IMR-90 (cell line): ENCODE measurements at regions not wholly inside any gene's neighbourhood (a gene's known extent, or its start where the extent isn't known, plus 50 kb on each side); places are given as distances from the start of the nearest gene placed in this dataset.

Experiments used
- ATAC-seq: fragments of 200-7000 bp; cut with Tn5 transposase; 2 replicates; pipeline ENCODE4 v1.9.1; 2020; ENCODE audit warnings: low read depth, mild to moderate bottlenecking, moderate library complexity
- BruUV-seq: library from RNA; stranded (reverse); fragments of 400-500 nt; replicated peaks from 2 replicates; lab custom pipeline; 2021; lab: Mats Ljungman, UMichigan
- CTCF ChIA-PET: fragments of 300-600 bp; formaldehyde crosslinking; extraction: SDS; loops from one replicate; lab custom pipeline; 2021; ENCODE audit warnings: antibody characterized with exemption; lab: Yijun Ruan, JAX
- POLR2A ChIA-PET: fragments of 300-600 bp; sonication (Branson Sonifier 250); formaldehyde crosslinking; loops from one replicate; lab custom pipeline; 2022; ENCODE audit warnings: antibody characterized with exemption; ENCODE audit not compliant: unreplicated experiment; lab: Charles Lee
- DNase-seq: peaks from one replicate; pipeline ENCODE4 v3.0.0; 2013
- H2AFZ ChIP-seq: replicated peaks from 2 replicates; pipeline ENCODE3; 2013; ENCODE audit warnings: low read length, mild to moderate bottlenecking; ENCODE audit not compliant: poor library complexity
- H2AK5ac ChIP-seq: 2 replicates; pipeline ENCODE4 v1.6.1; 2013; ENCODE audit warnings: low read depth, low read length, inconsistent platforms
- H2AK9ac ChIP-seq: replicated peaks from 2 replicates; pipeline ENCODE3; 2013; ENCODE audit warnings: mild to moderate bottlenecking, low read depth, low read length, moderate library complexity; ENCODE audit not compliant: poor library complexity
- H2BK120ac ChIP-seq: 2 replicates; pipeline ENCODE4 v1.6.1; 2013; ENCODE audit warnings: low read depth, low read length, inconsistent platforms
- H2BK15ac ChIP-seq: 3 replicates; pipeline ENCODE4 v1.6.1; 2013; ENCODE audit warnings: low read depth, low read length, inconsistent platforms
- H2BK20ac ChIP-seq: 2 replicates; pipeline ENCODE4 v1.6.1; 2013; ENCODE audit warnings: low read depth, mild to moderate bottlenecking, inconsistent platforms, low read length, moderate library complexity
- H2BK5ac ChIP-seq: 2 replicates; pipeline ENCODE4 v1.6.1; 2013; ENCODE audit warnings: mild to moderate bottlenecking, low read depth, low read length, inconsistent platforms; ENCODE audit not compliant: poor library complexity, severe bottlenecking
- H3K14ac ChIP-seq: replicated peaks from 2 replicates; pipeline ENCODE4 v1.6.1; 2013; ENCODE audit warnings: low read depth, low read length, inconsistent platforms
- H3K18ac ChIP-seq: 2 replicates; pipeline ENCODE4 v1.6.1; 2013; ENCODE audit warnings: low read depth, low read length, control low read depth
- H3K23ac ChIP-seq: 2 replicates; pipeline ENCODE4 v1.6.1; 2013; ENCODE audit warnings: low read depth, low read length, inconsistent platforms
- H3K27ac ChIP-seq: 2 replicates; pipeline ENCODE4 v1.5.1; 2013; ENCODE audit warnings: mild to moderate bottlenecking, control low read depth, low read length; ENCODE audit not compliant: insufficient read depth
- H3K27me3 ChIP-seq: 2 replicates; pipeline ENCODE4 v1.6.1; 2013; ENCODE audit warnings: low read length; ENCODE audit not compliant: control insufficient read depth, insufficient read depth
- H3K36me3 ChIP-seq: 2 replicates; pipeline ENCODE4 v1.6.1; 2013; ENCODE audit warnings: low read length, mixed read lengths; ENCODE audit not compliant: control insufficient read depth, insufficient read depth
- H3K4ac ChIP-seq: 2 replicates; pipeline ENCODE4 v1.6.1; 2013; ENCODE audit warnings: low read depth, low read length, inconsistent platforms
- H3K4me1 ChIP-seq: 2 replicates; pipeline ENCODE4 v1.6.1; 2013; ENCODE audit warnings: low read length, mixed read lengths; ENCODE audit not compliant: control insufficient read depth, insufficient read depth
- H3K4me2 ChIP-seq: 2 replicates; pipeline ENCODE4 v1.6.1; 2013; ENCODE audit warnings: low read depth, mild to moderate bottlenecking, control low read depth, low read length, moderate library complexity
- H3K4me3 ChIP-seq: 2 replicates; pipeline ENCODE4 v1.5.1; 2013; ENCODE audit warnings: low read depth, mild to moderate bottlenecking, control low read depth, low read length, moderate library complexity; ENCODE audit not compliant: insufficient read depth
- H3K56ac ChIP-seq: 2 replicates; pipeline ENCODE4 v1.6.1; 2013; ENCODE audit warnings: low read length, inconsistent platforms; ENCODE audit not compliant: insufficient read depth; ENCODE audit errors: extremely low read depth
- H3K79me1 ChIP-seq, 2 experiments: 2 replicates each; pipeline ENCODE4 v1.6.1; 2013; ENCODE audit warnings: low read length in 2 of 2, inconsistent platforms in 1 of 2, low read depth in 1 of 2
- H3K9ac ChIP-seq: 2 replicates; pipeline ENCODE4 v1.6.1; 2013; ENCODE audit warnings: low read depth, low read length, control low read depth
- H3K9me1 ChIP-seq: 2 replicates; pipeline ENCODE4 v1.6.1; 2013; ENCODE audit warnings: low read length, inconsistent platforms; ENCODE audit not compliant: insufficient read depth
- H3K9me3 ChIP-seq: 2 replicates; pipeline ENCODE4 v1.6.1; 2013; ENCODE audit warnings: low read length; ENCODE audit not compliant: control insufficient read depth, insufficient read depth
- H4K20me1 ChIP-seq: 2 replicates; pipeline ENCODE4 v1.6.1; 2013; ENCODE audit warnings: low read length, inconsistent platforms; ENCODE audit not compliant: insufficient read depth
- H4K5ac ChIP-seq: 2 replicates; pipeline ENCODE4 v1.6.1; 2013; ENCODE audit warnings: mild to moderate bottlenecking, low read depth, low read length, control low read depth
- H4K8ac ChIP-seq, 2 experiments: 2 replicates each; pipeline ENCODE4 v1.6.1; 2013; ENCODE audit warnings: low read depth in 2 of 2, low read length in 2 of 2, control low read depth in 1 of 2, inconsistent platforms in 1 of 2
- H4K91ac ChIP-seq: 2 replicates; pipeline ENCODE4 v1.6.1; 2013; ENCODE audit warnings: low read depth, low read length, inconsistent platforms; ENCODE audit not compliant: insufficient read depth
- BHLHE40 ChIP-seq: fragments of 150-350 bp; IDR thresholded peaks from 2 replicates; pipeline ENCODE4 v1.6.1; 2016; ENCODE audit warnings: mild to moderate bottlenecking, low read depth, low read length
- CEBPB ChIP-seq: IDR thresholded peaks from 2 replicates; pipeline ENCODE4 v1.6.1; 2012; ENCODE audit warnings: low read depth, low read length, improper control_type of control experiment
- CHD1 ChIP-seq: IDR thresholded peaks from 2 replicates; pipeline ENCODE4 v1.6.1; 2012; ENCODE audit warnings: low read depth, low read length, improper control_type of control experiment
- FOS ChIP-seq: fragments of 150-350 bp; IDR thresholded peaks from 2 replicates; pipeline ENCODE4 v1.6.1; 2016; ENCODE audit warnings: low read depth, low read length
- MAFK ChIP-seq: IDR thresholded peaks from 2 replicates; pipeline ENCODE4 v1.6.1; 2012; ENCODE audit warnings: low read depth, low read length, improper control_type of control experiment
- MAZ ChIP-seq: IDR thresholded peaks from 2 replicates; pipeline ENCODE4 v1.6.1; 2012; ENCODE audit warnings: low read depth, mild to moderate bottlenecking, low read length, improper control_type of control experiment, moderate library complexity, borderline replicate concordance
- MXI1 ChIP-seq: IDR thresholded peaks from 2 replicates; pipeline ENCODE4 v1.6.1; 2012; ENCODE audit warnings: low read depth, mild to moderate bottlenecking, low read length, moderate library complexity, borderline replicate concordance
- NFE2L2 ChIP-seq: fragments of 150-350 bp; IDR thresholded peaks from 2 replicates; pipeline ENCODE4 v1.6.1; 2016; ENCODE audit warnings: low read depth, mild to moderate bottlenecking, low read length
- POLR2A ChIP-seq: IDR thresholded peaks from 2 replicates; pipeline ENCODE4 v1.6.1; 2012; ENCODE audit warnings: mild to moderate bottlenecking, low read depth, low read length
- RAD21 ChIP-seq: IDR thresholded peaks from 2 replicates; pipeline ENCODE4 v1.6.1; 2012; ENCODE audit warnings: low read length, improper control_type of control experiment
- RCOR1 ChIP-seq: IDR thresholded peaks from 2 replicates; pipeline ENCODE4 v1.6.1; 2012; ENCODE audit warnings: mild to moderate bottlenecking, low read length, improper control_type of control experiment; ENCODE audit not compliant: insufficient replicate concordance
- RFX5 ChIP-seq: IDR thresholded peaks from 2 replicates; pipeline ENCODE4 v1.8.0; 2012; ENCODE audit warnings: low read depth, mild to moderate bottlenecking, low read length, moderate library complexity
- SMC3 ChIP-seq: fragments of 150-350 bp; IDR thresholded peaks from 2 replicates; pipeline ENCODE4 v1.6.1; 2016; ENCODE audit warnings: low read depth, mild to moderate bottlenecking, antibody characterized with exemption, low read length, moderate library complexity
- whole genome bisulfite sequencing, 2 experiments: methylation state at CpG; one replicate each; pipeline versions ENCODE4 v1.1.5 to v1.1.7; 2013; ENCODE audit warnings: missing lambda C conversion rate in 2 of 2; ENCODE audit not compliant: insufficient read length in 1 of 2; ENCODE audit errors: extremely low coverage in 2 of 2; 5-methylcytosine and 5-hydroxymethylcytosine counted together
- dilution Hi-C: fragments of 300-500 bp; cut with HindIII; formaldehyde crosslinking; loops from one replicate; pipeline ENCODE4 v1.14.3; 2018; ENCODE audit warnings: low sequenced_read_pairs; ENCODE audit not compliant: unreplicated experiment
- in situ Hi-C: fragments of 300-500 bp; cut with MboI; formaldehyde crosslinking; loops from 3 replicates; pipeline ENCODE4 v1.14.3; 2019; ENCODE audit warnings: low sequenced_read_pairs, inconsistent platforms, mixed read lengths
- intact Hi-C: fragments of 100-400 bp; cut with micrococcal nuclease; formaldehyde crosslinking; loops from 2 replicates; pipeline ENCODE4 v1.10.0; 2022
- TF ChIP-seq, protein P1 (sequence below): fragments of 150-350 bp; IDR thresholded peaks from 2 replicates; pipeline ENCODE4 v1.6.1; 2017; ENCODE audit warnings: mild to moderate bottlenecking, antibody characterized with exemption, low read length, low read depth
- TF ChIP-seq, protein P2 (sequence below): conservative IDR thresholded peaks from 2 replicates; pipeline ENCODE4 v1.5.1; 2012; ENCODE audit warnings: mild to moderate bottlenecking, low read depth, low read length, improper control_type of control experiment
- TF ChIP-seq, protein P3 (sequence below): fragments of 150-350 bp; IDR thresholded peaks from 2 replicates; pipeline ENCODE4 v1.6.1; 2016; ENCODE audit warnings: low read depth, mild to moderate bottlenecking, low read length, moderate library complexity, borderline replicate concordance

DNA sequence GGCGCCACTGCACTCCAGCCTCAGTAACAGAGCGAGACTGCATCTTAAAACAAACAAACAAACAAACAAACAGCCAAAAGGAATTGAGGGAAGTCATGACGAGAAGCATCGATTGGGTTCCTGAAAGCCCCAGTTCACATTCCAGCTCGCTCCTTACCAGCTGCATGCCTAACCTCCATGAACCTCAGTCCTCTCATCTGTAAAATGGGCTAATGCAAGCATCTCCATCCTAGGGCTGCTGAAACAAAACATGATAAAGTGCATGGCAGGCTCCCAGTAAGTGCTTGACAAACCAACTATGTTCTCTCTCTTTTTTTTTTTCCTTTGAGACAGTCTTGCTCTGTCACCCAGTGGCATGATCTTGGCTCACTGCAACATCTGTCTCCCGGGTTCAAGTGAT lies 79.7 kb upstream of the DISP3 start:
- Histone ChIP-seq H3K4ac (no peak overlapping the region), H2BK20ac (no peak overlapping the region), H4K91ac (no peak overlapping the region), H2BK15ac (no peak overlapping the region), H3K9me1 (no peaks in the 10 kb centered on the region), H3K56ac (no peak overlapping the region), H4K5ac (no peak overlapping the region), H3K23ac (no peak overlapping the region), H2AK9ac (no peak overlapping the region), H3K14ac (no peak overlapping the region), H3K27me3 (peaks cover 14% of the 10 kb centered on the region; the same call in 1 of the 2 replicates), H3K4me3 (no peak overlapping the region), H2BK5ac (no peak overlapping the region), H4K20me1 (no peaks in the 10 kb centered on the region), H3K9me3 (no peaks in the 10 kb centered on the region), H3K79me1 (no peaks in the 10 kb centered on the region), H3K18ac (no peak overlapping the region), H3K36me3 (no peaks in the 10 kb centered on the region), H2AK5ac (no peak overlapping the region), H3K9ac (no peak overlapping the region), H2BK120ac (no peak overlapping the region), H3K27ac (no peak overlapping the region), H4K8ac (no peak overlapping the region), H2AFZ (no peak overlapping the region), H3K4me2 (no peak overlapping the region), H3K4me1 (no peaks in the 10 kb centered on the region)
- intact Hi-C loops = no loop called here
- POLR2A ChIA-PET = no interaction called here
- no peak for ATAC-seq
- 59% methylated on average over 3 of the region's 6 CpGs; no CpG with 5 or more reads in 1 of the 2 experiments for WGBS, 2 experiments
- CTCF ChIA-PET = no interaction called here
- BruUV-seq = no TSS peak
- in situ Hi-C loops = no loop called here
- DNase-seq = no peak
- dilution Hi-C loops = no loop called here
- TF ChIP-seq MAFK (no peak), SMC3 (no peak), MXI1 (no peak), MAZ (no peak), RFX5 (no peak), NFE2L2 (no peak), FOS (no peak), RAD21 (no peak), CHD1 (no peak), POLR2A (no peak), CEBPB (no peak), BHLHE40 (no peak), RCOR1 (no peak)
- TF ChIP-seq, protein P1, sequence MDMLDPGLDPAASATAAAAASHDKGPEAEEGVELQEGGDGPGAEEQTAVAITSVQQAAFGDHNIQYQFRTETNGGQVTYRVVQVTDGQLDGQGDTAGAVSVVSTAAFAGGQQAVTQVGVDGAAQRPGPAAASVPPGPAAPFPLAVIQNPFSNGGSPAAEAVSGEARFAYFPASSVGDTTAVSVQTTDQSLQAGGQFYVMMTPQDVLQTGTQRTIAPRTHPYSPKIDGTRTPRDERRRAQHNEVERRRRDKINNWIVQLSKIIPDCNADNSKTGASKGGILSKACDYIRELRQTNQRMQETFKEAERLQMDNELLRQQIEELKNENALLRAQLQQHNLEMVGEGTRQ = no peak
- TF ChIP-seq, protein P2, sequence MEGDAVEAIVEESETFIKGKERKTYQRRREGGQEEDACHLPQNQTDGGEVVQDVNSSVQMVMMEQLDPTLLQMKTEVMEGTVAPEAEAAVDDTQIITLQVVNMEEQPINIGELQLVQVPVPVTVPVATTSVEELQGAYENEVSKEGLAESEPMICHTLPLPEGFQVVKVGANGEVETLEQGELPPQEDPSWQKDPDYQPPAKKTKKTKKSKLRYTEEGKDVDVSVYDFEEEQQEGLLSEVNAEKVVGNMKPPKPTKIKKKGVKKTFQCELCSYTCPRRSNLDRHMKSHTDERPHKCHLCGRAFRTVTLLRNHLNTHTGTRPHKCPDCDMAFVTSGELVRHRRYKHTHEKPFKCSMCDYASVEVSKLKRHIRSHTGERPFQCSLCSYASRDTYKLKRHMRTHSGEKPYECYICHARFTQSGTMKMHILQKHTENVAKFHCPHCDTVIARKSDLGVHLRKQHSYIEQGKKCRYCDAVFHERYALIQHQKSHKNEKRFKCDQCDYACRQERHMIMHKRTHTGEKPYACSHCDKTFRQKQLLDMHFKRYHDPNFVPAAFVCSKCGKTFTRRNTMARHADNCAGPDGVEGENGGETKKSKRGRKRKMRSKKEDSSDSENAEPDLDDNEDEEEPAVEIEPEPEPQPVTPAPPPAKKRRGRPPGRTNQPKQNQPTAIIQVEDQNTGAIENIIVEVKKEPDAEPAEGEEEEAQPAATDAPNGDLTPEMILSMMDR = no peak
- TF ChIP-seq, protein P3, sequence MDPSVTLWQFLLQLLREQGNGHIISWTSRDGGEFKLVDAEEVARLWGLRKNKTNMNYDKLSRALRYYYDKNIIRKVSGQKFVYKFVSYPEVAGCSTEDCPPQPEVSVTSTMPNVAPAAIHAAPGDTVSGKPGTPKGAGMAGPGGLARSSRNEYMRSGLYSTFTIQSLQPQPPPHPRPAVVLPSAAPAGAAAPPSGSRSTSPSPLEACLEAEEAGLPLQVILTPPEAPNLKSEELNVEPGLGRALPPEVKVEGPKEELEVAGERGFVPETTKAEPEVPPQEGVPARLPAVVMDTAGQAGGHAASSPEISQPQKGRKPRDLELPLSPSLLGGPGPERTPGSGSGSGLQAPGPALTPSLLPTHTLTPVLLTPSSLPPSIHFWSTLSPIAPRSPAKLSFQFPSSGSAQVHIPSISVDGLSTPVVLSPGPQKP = no peak
